KOPT-K1 (cell line): ENCODE measurements at regions not wholly inside any gene's neighbourhood (a gene's known extent, or its start where the extent isn't known, plus 50 kb on each side); places are given as distances from the start of the nearest gene placed in this dataset.
"Not testable (repeated sequence)": the region's sequence is repeated elsewhere in the genome, so short reads cannot be mapped to it uniquely, and the experiment has no call there.

Experiments used
- H3K27ac ChIP-seq: fragments of 200-600 bp; sonication (generic); 2 replicates; pipeline ENCODE4 v1.5.1; 2016; ENCODE audit warnings: antibody characterized with exemption, mild to moderate bottlenecking, low read depth, low read length; ENCODE audit not compliant: poor library complexity, severe bottlenecking
- H3K36me3 ChIP-seq: fragments of 200-600 bp; sonication (generic); 2 replicates; pipeline ENCODE4 v1.5.1; 2017; ENCODE audit warnings: antibody characterized with exemption, mild to moderate bottlenecking, low read length, moderate library complexity; ENCODE audit not compliant: insufficient read depth
- H3K9me3 ChIP-seq: fragments of 200-600 bp; sonication (generic); 2 replicates; pipeline ENCODE4 v1.5.1; 2017; ENCODE audit warnings: antibody characterized with exemption, low read length, mild to moderate bottlenecking; ENCODE audit not compliant: insufficient read depth, poor library complexity, severe bottlenecking

- Histone ChIP-seq H3K9me3 (no peaks in the 10 kb centered on the region), H3K36me3 (no peaks in the 10 kb centered on the region), H3K27ac (no peak overlapping the region)
Measured at GRCh38 chr17:33704856-33705255, 411.8 kb upstream of the ASIC2 start.

GRCh38 chr17:33709881-33710280, 416.8 kb upstream of the ASIC2 start:
- Histone ChIP-seq H3K9me3 (no peaks in the 10 kb centered on the region), H3K36me3 (no peaks in the 10 kb centered on the region), H3K27ac (no peak overlapping the region)

GRCh38 chr17:33712120-33712519, 419.0 kb upstream of the ASIC2 start:
- Histone ChIP-seq H3K9me3 (no peaks in the 10 kb centered on the region), H3K36me3 (no peaks in the 10 kb centered on the region), H3K27ac (no peak overlapping the region)

- H3K36me3 ChIP-seq: no peaks in the 10 kb centered on the region
- H3K27ac ChIP-seq: no peak overlapping the region
- H3K9me3 ChIP-seq: no peaks in the 10 kb centered on the region
Measured at GRCh38 chr17:33716957-33717356, 423.9 kb upstream of the ASIC2 start.

GRCh38 chr17:33723736-33724135, 430.6 kb upstream of the ASIC2 start:
- not testable (repeated sequence) for H3K36me3 ChIP-seq, H3K9me3 ChIP-seq, H3K27ac ChIP-seq

- no peak overlapping the region for H3K27ac ChIP-seq
- no peaks in the 10 kb centered on the region for H3K36me3 ChIP-seq
- no peaks in the 10 kb centered on the region for H3K9me3 ChIP-seq
Measured at GRCh38 chr17:33725675-33726271, 432.7 kb upstream of the ASIC2 start.

- Histone ChIP-seq H3K27ac (no peak overlapping the region), H3K9me3 (no peaks in the 10 kb centered on the region), H3K36me3 (no peaks in the 10 kb centered on the region)
Measured at GRCh38 chr17:33730131-33730530, 437.0 kb upstream of the ASIC2 start.

GRCh38 chr17:33732116-33732515, 439.0 kb upstream of the ASIC2 start:
- Histone ChIP-seq H3K27ac (no peak overlapping the region), H3K36me3 (no peaks in the 10 kb centered on the region), H3K9me3 (no peaks in the 10 kb centered on the region)

- no peak overlapping the region for H3K27ac ChIP-seq
- no peaks in the 10 kb centered on the region for H3K9me3 ChIP-seq
- no peaks in the 10 kb centered on the region for H3K36me3 ChIP-seq
Measured at GRCh38 chr17:33739714-33740113, 446.6 kb upstream of the ASIC2 start.

GRCh38 chr17:33745047-33745760, 452.1 kb upstream of the ASIC2 start:
- no peaks in the 10 kb centered on the region for H3K9me3 ChIP-seq
- H3K36me3 ChIP-seq: no peaks in the 10 kb centered on the region
- no peak overlapping the region for H3K27ac ChIP-seq

GRCh38 chr17:33749171-33749570, 456.1 kb upstream of the ASIC2 start:
- H3K27ac ChIP-seq: no peak overlapping the region
- no peaks in the 10 kb centered on the region for H3K9me3 ChIP-seq
- H3K36me3 ChIP-seq: no peaks in the 10 kb centered on the region

- Histone ChIP-seq H3K9me3 (no peaks in the 10 kb centered on the region), H3K27ac (no peak overlapping the region)
Measured at GRCh38 chr17:33750943-33751701, 458.0 kb upstream of the ASIC2 start.

GRCh38 chr17:33751702-33752065, 458.6 kb upstream of the ASIC2 start:
- no peaks in the 10 kb centered on the region for H3K9me3 ChIP-seq
- H3K36me3 ChIP-seq: no peaks in the 10 kb centered on the region
- H3K27ac ChIP-seq: no peak overlapping the region

More at GRCh38 chr17:33750943-33751701, 458.0 kb upstream of the ASIC2 start:
- H3K36me3 ChIP-seq: no peaks in the 10 kb centered on the region

GRCh38 chr17:33753452-33753851, 460.4 kb upstream of the ASIC2 start:
- H3K36me3 ChIP-seq: no peaks in the 10 kb centered on the region
- no peaks in the 10 kb centered on the region for H3K9me3 ChIP-seq
- no peak overlapping the region for H3K27ac ChIP-seq

- Histone ChIP-seq H3K36me3 (no peaks in the 10 kb centered on the region), H3K27ac (no peak overlapping the region), H3K9me3 (no peaks in the 10 kb centered on the region)
Measured at GRCh38 chr17:33756021-33756420, 462.9 kb upstream of the ASIC2 start.
